Gastroesophageal sphincter (tissue), 3 donors: ENCODE measurements at regions not wholly inside any gene's neighbourhood (a gene's known extent, or its start where the extent isn't known, plus 50 kb on each side); places are given as distances from the start of the nearest gene placed in this dataset.

Source experiments
- POLR2A ChIP-seq, 2 donors: fragments of 450-650 bp; IDR thresholded peaks; one replicate each; pipeline ENCODE4 v1.6.1; 2017; ENCODE audit warnings: antibody characterized with exemption in 2 of 2, mild to moderate bottlenecking in 2 of 2, moderate library complexity in 1 of 2
- TF ChIP-seq, protein P1 (sequence below), 4 experiments: fragments of 200-600 bp in 2 of 4; fragments of 450-650 bp in 2 of 4; sonication (generic) in 1 of 4; IDR thresholded peaks; one replicate each; pipeline ENCODE4 v1.5.1; 2017 to 2019; ENCODE audit warnings: antibody characterized with exemption in 4 of 4, mild to moderate bottlenecking in 2 of 4, moderate library complexity in 2 of 4

DNA sequence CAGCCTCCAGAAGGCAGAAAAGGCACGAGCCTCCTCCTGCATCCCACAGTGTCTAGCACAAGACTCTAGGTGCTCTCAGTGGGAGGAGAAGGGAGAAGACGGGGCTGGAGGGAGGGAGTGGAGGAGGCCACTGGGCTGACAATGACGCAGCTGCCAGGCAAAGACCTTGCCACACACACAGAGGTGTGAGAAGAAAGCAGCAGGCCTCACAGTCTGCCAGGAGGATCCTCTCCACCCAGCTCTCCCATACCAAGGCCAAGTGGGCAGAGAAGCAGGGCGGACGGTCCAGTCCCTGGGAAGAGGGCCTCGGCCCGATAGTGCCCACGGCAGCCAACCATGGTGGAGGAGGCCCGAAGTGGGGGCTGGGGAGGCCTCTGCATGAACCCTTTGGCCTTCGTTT lies 78.9 kb downstream of the NCOR2 start:
- TF ChIP-seq POLR2A (IDR thresholded peaks at IDR 0.05), result no peak
- TF ChIP-seq, protein P1, sequence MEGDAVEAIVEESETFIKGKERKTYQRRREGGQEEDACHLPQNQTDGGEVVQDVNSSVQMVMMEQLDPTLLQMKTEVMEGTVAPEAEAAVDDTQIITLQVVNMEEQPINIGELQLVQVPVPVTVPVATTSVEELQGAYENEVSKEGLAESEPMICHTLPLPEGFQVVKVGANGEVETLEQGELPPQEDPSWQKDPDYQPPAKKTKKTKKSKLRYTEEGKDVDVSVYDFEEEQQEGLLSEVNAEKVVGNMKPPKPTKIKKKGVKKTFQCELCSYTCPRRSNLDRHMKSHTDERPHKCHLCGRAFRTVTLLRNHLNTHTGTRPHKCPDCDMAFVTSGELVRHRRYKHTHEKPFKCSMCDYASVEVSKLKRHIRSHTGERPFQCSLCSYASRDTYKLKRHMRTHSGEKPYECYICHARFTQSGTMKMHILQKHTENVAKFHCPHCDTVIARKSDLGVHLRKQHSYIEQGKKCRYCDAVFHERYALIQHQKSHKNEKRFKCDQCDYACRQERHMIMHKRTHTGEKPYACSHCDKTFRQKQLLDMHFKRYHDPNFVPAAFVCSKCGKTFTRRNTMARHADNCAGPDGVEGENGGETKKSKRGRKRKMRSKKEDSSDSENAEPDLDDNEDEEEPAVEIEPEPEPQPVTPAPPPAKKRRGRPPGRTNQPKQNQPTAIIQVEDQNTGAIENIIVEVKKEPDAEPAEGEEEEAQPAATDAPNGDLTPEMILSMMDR (IDR thresholded peaks at IDR 0.05), result no peak
